Activated B cell treated with CpG ODN at 0.5 μM for 24 hours (primary cell): ENCODE measurements at regions not wholly inside any gene's neighbourhood (a gene's known extent, or its start where the extent isn't known, plus 50 kb on each side); places are given as distances from the start of the nearest gene placed in this dataset.

Experiments used
- ATAC-seq: fragments of 200-7000 bp; cut with Tn5 transposase; one replicate; pipeline ENCODE4 v1.10.0; 2021; ENCODE audit warnings: low read depth, mild to moderate bottlenecking, moderate library complexity
- CTCF ChIA-PET: fragments of 350-600 bp; sonication (Branson Sonifier 250); formaldehyde crosslinking; loops from one replicate; lab custom pipeline; 2021; ENCODE audit warnings: antibody characterized with exemption; lab: Charles Lee
- POLR2A ChIA-PET: fragments of 350-600 bp; sonication (Branson Sonifier 250); formaldehyde crosslinking; loops from one replicate; lab custom pipeline; 2021; ENCODE audit warnings: antibody characterized with exemption; lab: Charles Lee
- DNase-seq: peaks from one replicate; pipeline ENCODE4 v3.0.0; 2022
- H3K27ac Mint-ChIP-seq: one replicate; pipeline ENCODE4 v1.8.0; 2020; ENCODE audit warnings: mixed read lengths
- H3K27me3 Mint-ChIP-seq: one replicate; pipeline ENCODE4 v1.8.0; 2021; ENCODE audit warnings: mixed read lengths
- H3K36me3 Mint-ChIP-seq: one replicate; pipeline ENCODE4 v1.8.0; 2021; ENCODE audit warnings: low read depth, mixed read lengths
- H3K4me1 Mint-ChIP-seq: one replicate; pipeline ENCODE4 v1.8.0; 2021; ENCODE audit warnings: mixed read lengths
- H3K4me3 Mint-ChIP-seq: one replicate; pipeline ENCODE4 v1.8.0; 2020; ENCODE audit warnings: mild to moderate bottlenecking, mixed read lengths
- H3K9me3 Mint-ChIP-seq: one replicate; pipeline ENCODE4 v1.8.0; 2020; ENCODE audit warnings: mixed read lengths
- CTCF ChIP-seq: fragments of 200-600 bp; IDR thresholded peaks from one replicate; pipeline ENCODE4 v1.8.0; 2022; ENCODE audit warnings: antibody characterized with exemption, mild to moderate bottlenecking
- intact Hi-C: fragments of 100-400 bp; cut with micrococcal nuclease; formaldehyde crosslinking; loops from one replicate; pipeline ENCODE4 v1.15.1; 2024

- Mint-ChIP-seq H3K27ac (no peak overlapping the region), H3K4me3 (no peak overlapping the region), H3K4me1 (no peaks in the 10 kb centered on the region), H3K36me3 (no peaks in the 10 kb centered on the region), H3K27me3 (no peaks in the 10 kb centered on the region), H3K9me3 (peaks cover 3% of the 10 kb centered on the region)
- ChIA-PET CTCF (no interaction called here), POLR2A (no interaction called here)
- intact Hi-C loops: no loop called here
- ATAC-seq: no peak
- TF ChIP-seq CTCF: no peak
- DNase-seq: no peak
Measured at GRCh38 chr22:47775686-47776085, 1013.2 kb downstream of the TBC1D22A start.

- CTCF ChIA-PET: no interaction called here
- no peaks in the 10 kb centered on the region for H3K27me3 Mint-ChIP-seq
- ATAC-seq (no peak), DNase-seq (no peak)
- POLR2A ChIA-PET: no interaction called here
- H3K27ac Mint-ChIP-seq: no peak overlapping the region
- TF ChIP-seq CTCF: no peak
- no peak overlapping the region for H3K4me3 Mint-ChIP-seq
- H3K4me1 Mint-ChIP-seq: no peaks in the 10 kb centered on the region
- no peaks in the 10 kb centered on the region for H3K36me3 Mint-ChIP-seq
- peaks cover 3% of the 10 kb centered on the region for H3K9me3 Mint-ChIP-seq
- intact Hi-C loops: no loop called here
Measured at GRCh38 chr22:47775191-47775590, 1012.7 kb downstream of the TBC1D22A start.

- POLR2A ChIA-PET: no interaction called here
- no peaks in the 10 kb centered on the region for H3K36me3 Mint-ChIP-seq
- ATAC-seq: no peak
- no peak for DNase-seq
- no peaks in the 10 kb centered on the region for H3K27me3 Mint-ChIP-seq
- intact Hi-C loops: no loop called here
- H3K4me1 Mint-ChIP-seq: no peaks in the 10 kb centered on the region
- H3K27ac Mint-ChIP-seq: no peak overlapping the region
- no peak for TF ChIP-seq CTCF
- peaks cover 3% of the 10 kb centered on the region for H3K9me3 Mint-ChIP-seq
- no peak overlapping the region for H3K4me3 Mint-ChIP-seq
- CTCF ChIA-PET: no interaction called here
Measured at GRCh38 chr22:47773635-47774034, 1011.2 kb downstream of the TBC1D22A start.

GRCh38 chr22:47772864-47773263 lies 1010.4 kb downstream of the TBC1D22A start:
- no peak overlapping the region for H3K27ac Mint-ChIP-seq
- H3K27me3 Mint-ChIP-seq: no peaks in the 10 kb centered on the region
- ChIA-PET POLR2A (no interaction called here), CTCF (no interaction called here)
- intact Hi-C loops: no loop called here
- DNase-seq (no peak), ATAC-seq (no peak)
- H3K9me3 Mint-ChIP-seq: peaks cover 3% of the 10 kb centered on the region
- TF ChIP-seq CTCF: no peak
- no peak overlapping the region for H3K4me3 Mint-ChIP-seq
- H3K4me1 Mint-ChIP-seq: no peaks in the 10 kb centered on the region
- H3K36me3 Mint-ChIP-seq: no peaks in the 10 kb centered on the region

GRCh38 chr22:47769652-47770051 lies 1007.2 kb downstream of the TBC1D22A start:
- H3K9me3 Mint-ChIP-seq: peaks cover 3% of the 10 kb centered on the region
- no peak overlapping the region for H3K27ac Mint-ChIP-seq
- H3K36me3 Mint-ChIP-seq: no peaks in the 10 kb centered on the region
- H3K4me3 Mint-ChIP-seq: no peak overlapping the region
- ChIA-PET CTCF (no interaction called here), POLR2A (no interaction called here)
- ATAC-seq: no peak
- TF ChIP-seq CTCF: no peak
- intact Hi-C loops: no loop called here
- no peaks in the 10 kb centered on the region for H3K4me1 Mint-ChIP-seq
- H3K27me3 Mint-ChIP-seq: peaks cover 1% of the 10 kb centered on the region
- DNase-seq: no peak
